Activated gamma-delta T cell treated with Interleukin-2 at 50 U/mL for 16 hours (primary cell): ENCODE measurements at regions not wholly inside any gene's neighbourhood (a gene's known extent, or its start where the extent isn't known, plus 50 kb on each side); places are given as distances from the start of the nearest gene placed in this dataset.

ENCODE experiments used
- DNase-seq: peaks from one replicate; pipeline ENCODE4 v3.0.0-alpha.2; 2020

GRCh38 chr1:4908486-4908885 lies 254.1 kb downstream of the AJAP1 start:
- no peak for DNase-seq

GRCh38 chr1:4894566-4894965 lies 240.2 kb downstream of the AJAP1 start:
- DNase-seq, result no peak

DNA sequence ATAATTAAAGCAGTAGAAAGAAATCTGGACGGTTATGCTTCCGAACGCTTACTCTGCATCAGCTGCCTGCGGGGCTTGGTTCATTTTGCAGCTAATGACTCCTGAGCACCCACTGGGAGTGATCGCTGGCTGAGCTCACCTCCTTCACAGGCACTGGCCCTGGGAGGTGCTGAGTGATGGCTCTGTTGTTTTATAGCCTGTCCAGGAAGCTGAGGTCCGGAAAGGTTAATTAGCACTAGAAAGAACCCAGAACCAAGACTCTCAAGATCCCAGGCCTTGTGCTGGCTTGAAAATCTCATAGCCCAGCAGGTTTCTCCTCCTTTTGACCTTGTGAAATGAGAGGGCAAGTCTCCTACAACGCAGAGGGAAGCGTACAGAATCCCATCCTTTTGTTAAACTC lies 226.2 kb downstream of the AJAP1 start:
- DNase-seq, result no peak

- DNase-seq, result no peak
Measured at GRCh38 chr1:4877426-4877825, 223.0 kb downstream of the AJAP1 start.

DNA sequence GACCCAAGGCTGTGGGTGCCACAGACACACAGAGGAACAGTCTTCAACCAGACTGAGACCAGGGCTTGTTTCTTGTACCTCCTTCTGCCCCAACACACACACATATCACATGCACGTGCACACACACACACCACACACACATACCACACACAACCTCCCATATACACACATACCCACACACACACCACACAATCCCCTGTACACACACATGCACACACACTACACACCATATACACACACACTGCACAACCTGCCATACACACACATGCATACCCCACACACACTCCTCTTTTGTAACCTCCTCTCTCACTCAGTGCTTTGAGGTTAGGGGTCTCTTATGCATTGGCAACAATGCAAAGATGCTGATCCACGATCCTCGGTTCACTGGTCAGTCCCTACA lies 217.0 kb downstream of the AJAP1 start:
- DNase-seq, result no peak

DNA sequence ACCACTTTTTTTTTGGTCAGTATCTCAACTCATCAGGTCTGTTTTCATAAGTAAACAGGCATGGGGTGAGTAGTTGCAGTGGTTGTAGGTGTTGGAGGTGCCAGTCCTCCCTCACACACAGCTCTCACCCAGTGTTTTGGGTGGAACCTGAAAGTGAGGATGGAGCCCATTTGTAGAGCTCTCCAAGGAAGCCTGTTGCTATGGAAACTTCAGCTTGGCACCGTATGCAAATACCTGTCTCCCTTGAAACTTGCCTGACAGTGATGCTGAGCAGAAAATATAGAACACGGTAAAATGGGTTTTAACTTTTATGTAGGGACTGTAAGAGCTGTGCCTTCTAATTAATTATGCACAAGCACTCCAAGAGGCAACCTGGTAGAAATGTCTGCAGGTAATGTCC lies 214.1 kb downstream of the AJAP1 start:
- no peak for DNase-seq

- no peak for DNase-seq
Measured at GRCh38 chr1:4856396-4856795, 202.0 kb downstream of the AJAP1 start.

GRCh38 chr1:4854367-4854766 lies 200.0 kb downstream of the AJAP1 start:
- DNase-seq, result no peak

- DNase-seq, result no peak
Measured at GRCh38 chr1:4853904-4854303, 199.5 kb downstream of the AJAP1 start.

GRCh38 chr1:4851385-4852065 lies 197.1 kb downstream of the AJAP1 start:
- DNase-seq, result no peak

DNA sequence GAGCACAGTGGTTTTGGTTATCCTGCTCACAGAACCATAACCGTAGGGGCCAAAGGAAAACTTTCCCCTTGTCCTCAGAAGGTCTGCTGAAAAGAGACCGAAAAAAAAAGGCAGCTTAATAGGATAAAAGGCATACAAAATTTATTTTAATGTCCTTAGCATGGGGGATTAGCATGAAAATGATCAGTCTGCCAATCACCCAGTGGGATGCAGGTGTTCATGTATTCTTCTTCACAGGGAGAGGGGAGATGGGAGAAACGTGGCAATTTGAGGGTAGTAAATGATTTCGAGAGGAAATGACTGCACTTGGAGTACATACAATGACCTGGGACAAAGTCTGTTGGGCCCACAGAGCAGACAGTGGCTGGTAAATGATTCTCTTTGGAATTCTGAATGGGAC lies 194.0 kb downstream of the AJAP1 start:
- DNase-seq, result no peak

- DNase-seq, result no peak
Measured at GRCh38 chr1:4847711-4848110, 193.3 kb downstream of the AJAP1 start.
